HEK293T (cell line): ENCODE measurements at regions not wholly inside any gene's neighbourhood (a gene's known extent, or its start where the extent isn't known, plus 50 kb on each side); places are given as distances from the start of the nearest gene placed in this dataset.

ENCODE experiments used
- BHLHE40 ChIP-seq: fragments of 450-650 bp; IDR thresholded peaks from 2 replicates; pipeline ENCODE4 v1.6.1; 2016; ENCODE audit warnings: mild to moderate bottlenecking, moderate library complexity, borderline replicate concordance
- CTBP1 ChIP-seq: fragments of 450-650 bp; IDR thresholded peaks from 2 replicates; pipeline ENCODE4 v1.6.1; 2016; ENCODE audit warnings: borderline replicate concordance
- ELF4 ChIP-seq: fragments of 450-650 bp; IDR thresholded peaks from 2 replicates; pipeline ENCODE4 v1.6.1; 2017; ENCODE audit warnings: antibody characterized with exemption
- FOXM1 ChIP-seq: fragments of 450-650 bp; IDR thresholded peaks from 2 replicates; pipeline ENCODE4 v1.6.1; 2017; ENCODE audit warnings: mild to moderate bottlenecking, borderline replicate concordance
- LEF1 ChIP-seq: fragments of 450-650 bp; IDR thresholded peaks from 2 replicates; pipeline ENCODE4 v1.6.1; 2017; ENCODE audit warnings: mild to moderate bottlenecking, borderline replicate concordance
- SP1 ChIP-seq: fragments of 450-650 bp; IDR thresholded peaks from 2 replicates; pipeline ENCODE4 v1.6.1; 2017
- SUZ12 ChIP-seq: fragments of 450-650 bp; IDR thresholded peaks from 2 replicates; pipeline ENCODE4 v1.6.1; 2016; ENCODE audit warnings: mild to moderate bottlenecking
- TARDBP ChIP-seq: fragments of 450-650 bp; IDR thresholded peaks from 2 replicates; pipeline ENCODE4 v1.6.1; 2016

- TF ChIP-seq SP1 = no peak
- no peak for TF ChIP-seq CTBP1
- TF ChIP-seq TARDBP = no peak
- no peak for TF ChIP-seq ELF4
- TF ChIP-seq FOXM1 = no peak
- TF ChIP-seq SUZ12 = no peak
- no peak for TF ChIP-seq BHLHE40
- no peak for TF ChIP-seq LEF1
These were observed 183.4 kb upstream of the NFIA start for GRCh38 chr1:60898987-60899386.
